ENCODE measurements at regions not wholly inside any gene's neighbourhood (a gene's known extent, or its start where the extent isn't known, plus 50 kb on each side); places are given as distances from the start of the nearest gene placed in this dataset.

GRCh38 chr21:20527731-20528460 lies 470.3 kb upstream of the NCAM2 start:
- DNase-seq (ENCODE audit: low spot score), result no peak

GRCh38 chr21:20537130-20537529 lies 461.1 kb upstream of the NCAM2 start:
- DNase-seq (ENCODE audit: low spot score), result no peak

GRCh38 chr21:20538039-20538658 lies 460.1 kb upstream of the NCAM2 start:
- no peak for DNase-seq (ENCODE audit: low spot score)

GRCh38 chr21:20545454-20545853 lies 452.8 kb upstream of the NCAM2 start:
- DNase-seq (ENCODE audit: low spot score), result no peak

GRCh38 chr21:20551939-20552338 lies 446.3 kb upstream of the NCAM2 start:
- no peak for DNase-seq (ENCODE audit: low spot score)

GRCh38 chr21:20554785-20555184 lies 443.4 kb upstream of the NCAM2 start:
- no peak for DNase-seq (ENCODE audit: low spot score)

GRCh38 chr21:20570824-20571232 lies 427.4 kb upstream of the NCAM2 start:
- no peak for DNase-seq (ENCODE audit: low spot score)

- DNase-seq (ENCODE audit: low spot score), result no peak
Measured at GRCh38 chr21:20572582-20572981, 425.6 kb upstream of the NCAM2 start.

- no peak for DNase-seq (ENCODE audit: low spot score)
Measured at GRCh38 chr21:20581361-20581760, 416.8 kb upstream of the NCAM2 start.

GRCh38 chr21:20591284-20591683 lies 406.9 kb upstream of the NCAM2 start:
- DNase-seq (ENCODE audit: low spot score), result no peak

GRCh38 chr21:20592463-20592862 lies 405.7 kb upstream of the NCAM2 start:
- no peak for DNase-seq (ENCODE audit: low spot score)

- no peak for DNase-seq (ENCODE audit: low spot score)
Measured at GRCh38 chr21:20603236-20603635, 395.0 kb upstream of the NCAM2 start.

- no peak for DNase-seq (ENCODE audit: low spot score)
Measured at GRCh38 chr21:20611008-20611407, 387.2 kb upstream of the NCAM2 start.

- DNase-seq (ENCODE audit: low spot score), result no peak
Measured at GRCh38 chr21:20613654-20614053, 384.6 kb upstream of the NCAM2 start.

GRCh38 chr21:20617130-20617529 lies 381.1 kb upstream of the NCAM2 start:
- no peak for DNase-seq (ENCODE audit: low spot score)

GRCh38 chr21:20618878-20619277 lies 379.3 kb upstream of the NCAM2 start:
- peak; percentile 8 for DNase-seq (ENCODE audit: low spot score)

GRCh38 chr21:20627594-20627993 lies 370.6 kb upstream of the NCAM2 start:
- DNase-seq (ENCODE audit: low spot score), result no peak

- DNase-seq (ENCODE audit: low spot score), result no peak
Measured at GRCh38 chr21:20631633-20632032, 366.6 kb upstream of the NCAM2 start.

- DNase-seq (ENCODE audit: low spot score), result no peak
Measured at GRCh38 chr21:20639026-20639425, 359.2 kb upstream of the NCAM2 start.

- no peak for DNase-seq (ENCODE audit: low spot score)
Measured at GRCh38 chr21:20641241-20641640, 357.0 kb upstream of the NCAM2 start.

- DNase-seq (ENCODE audit: low spot score), result no peak
Measured at GRCh38 chr21:20642681-20643080, 355.5 kb upstream of the NCAM2 start.

- DNase-seq (ENCODE audit: low spot score), result no peak
Measured at GRCh38 chr21:20644552-20644951, 353.7 kb upstream of the NCAM2 start.

- DNase-seq (ENCODE audit: low spot score), result no peak
Measured at GRCh38 chr21:20645344-20645743, 352.9 kb upstream of the NCAM2 start.
